ENCODE measurements at regions not wholly inside any gene's neighbourhood (a gene's known extent, or its start where the extent isn't known, plus 50 kb on each side); places are given as distances from the start of the nearest gene placed in this dataset.
"Not testable (repeated sequence)": the region's sequence is repeated elsewhere in the genome, so short reads cannot be mapped to it uniquely, and the experiment has no call there.

DNA sequence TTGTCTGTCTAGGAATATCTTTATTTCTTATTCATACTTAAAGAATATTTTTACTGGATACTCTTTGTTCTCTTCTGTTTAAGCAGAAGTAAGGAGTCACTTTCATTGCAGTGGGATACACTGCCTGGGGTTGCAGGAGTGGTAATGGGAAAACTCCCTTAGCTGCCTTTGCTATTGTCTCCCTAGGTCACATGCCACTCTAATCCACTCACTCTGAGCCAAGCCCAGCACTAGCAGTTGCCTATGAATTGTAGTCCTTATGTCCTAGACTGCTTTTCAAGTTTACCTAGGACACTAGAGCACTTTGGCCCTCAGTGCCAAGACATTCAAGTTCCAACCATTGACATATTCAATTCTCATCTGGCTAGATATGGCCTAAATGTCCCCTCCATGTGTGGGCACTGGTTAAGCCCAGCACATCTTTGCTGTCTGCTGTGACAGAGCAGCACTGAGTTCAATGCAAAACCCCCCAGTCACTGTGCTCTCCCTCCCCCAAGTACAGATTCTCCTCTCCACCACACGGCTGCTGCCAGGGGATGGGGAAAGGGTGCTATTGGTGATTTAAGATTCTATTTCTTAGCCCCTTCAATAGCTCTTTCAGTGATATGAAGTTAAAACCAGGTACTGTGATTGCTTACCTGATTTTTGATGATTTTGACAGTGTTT is 991.7 kb upstream of the KCND2 start:
- no peak overlapping the region for H3K27ac ChIP-seq (ENCODE audit: poor library complexity, severe bottlenecking)
- no peaks in the 10 kb centered on the region for H3K9me3 ChIP-seq (ENCODE audit: severe bottlenecking)
- no peaks in the 10 kb centered on the region for H3K4me1 ChIP-seq (ENCODE audit: insufficient read depth, poor library complexity, severe bottlenecking)
- no peak for DNase-seq (ENCODE audit: low spot score)
- ATAC-seq (ENCODE audit: low read depth): no peak
- H3K36me3 ChIP-seq (ENCODE audit: low read depth): no peaks in the 10 kb centered on the region
- peaks cover under 1% of the 10 kb centered on the region for H3K27me3 ChIP-seq (ENCODE audit: insufficient read depth, poor library complexity, severe bottlenecking)
- H3K4me3 ChIP-seq (ENCODE audit: severe bottlenecking): no peak overlapping the region
- TF ChIP-seq, protein P1, sequence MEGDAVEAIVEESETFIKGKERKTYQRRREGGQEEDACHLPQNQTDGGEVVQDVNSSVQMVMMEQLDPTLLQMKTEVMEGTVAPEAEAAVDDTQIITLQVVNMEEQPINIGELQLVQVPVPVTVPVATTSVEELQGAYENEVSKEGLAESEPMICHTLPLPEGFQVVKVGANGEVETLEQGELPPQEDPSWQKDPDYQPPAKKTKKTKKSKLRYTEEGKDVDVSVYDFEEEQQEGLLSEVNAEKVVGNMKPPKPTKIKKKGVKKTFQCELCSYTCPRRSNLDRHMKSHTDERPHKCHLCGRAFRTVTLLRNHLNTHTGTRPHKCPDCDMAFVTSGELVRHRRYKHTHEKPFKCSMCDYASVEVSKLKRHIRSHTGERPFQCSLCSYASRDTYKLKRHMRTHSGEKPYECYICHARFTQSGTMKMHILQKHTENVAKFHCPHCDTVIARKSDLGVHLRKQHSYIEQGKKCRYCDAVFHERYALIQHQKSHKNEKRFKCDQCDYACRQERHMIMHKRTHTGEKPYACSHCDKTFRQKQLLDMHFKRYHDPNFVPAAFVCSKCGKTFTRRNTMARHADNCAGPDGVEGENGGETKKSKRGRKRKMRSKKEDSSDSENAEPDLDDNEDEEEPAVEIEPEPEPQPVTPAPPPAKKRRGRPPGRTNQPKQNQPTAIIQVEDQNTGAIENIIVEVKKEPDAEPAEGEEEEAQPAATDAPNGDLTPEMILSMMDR (IDR thresholded peaks at IDR 0.05; ENCODE audit: poor library complexity, severe bottlenecking): no peak

DNA sequence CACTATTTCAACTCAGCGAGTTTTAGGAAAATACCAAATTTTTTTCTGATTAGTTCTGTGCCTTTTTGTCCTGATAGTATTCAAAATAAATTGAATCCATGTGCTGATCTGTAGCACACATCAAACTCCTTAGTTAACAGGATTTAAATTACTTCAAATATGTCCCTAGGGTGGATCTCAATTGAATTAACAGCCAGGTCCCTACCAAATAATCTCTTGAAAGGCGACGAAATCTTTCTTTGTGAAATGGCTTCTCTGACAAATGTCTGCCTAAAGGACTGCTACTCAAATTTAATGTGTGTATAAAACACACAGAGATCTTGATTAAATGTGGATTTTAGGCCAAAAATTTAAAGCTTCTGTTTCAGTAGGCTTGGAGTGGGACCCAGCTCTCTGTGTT is 989.6 kb upstream of the KCND2 start:
- no peaks in the 10 kb centered on the region for H3K9me3 ChIP-seq (ENCODE audit: severe bottlenecking)
- no peaks in the 10 kb centered on the region for H3K36me3 ChIP-seq (ENCODE audit: low read depth)
- H3K27me3 ChIP-seq (ENCODE audit: insufficient read depth, poor library complexity, severe bottlenecking): no peaks in the 10 kb centered on the region
- DNase-seq (ENCODE audit: low spot score): no peak
- TF ChIP-seq, protein P1 (IDR thresholded peaks at IDR 0.05; ENCODE audit: poor library complexity, severe bottlenecking): no peak
- no peak overlapping the region for H3K27ac ChIP-seq (ENCODE audit: poor library complexity, severe bottlenecking)
- H3K4me3 ChIP-seq (ENCODE audit: severe bottlenecking): no peak overlapping the region
- no peak for ATAC-seq (ENCODE audit: low read depth)
- H3K4me1 ChIP-seq (ENCODE audit: insufficient read depth, poor library complexity, severe bottlenecking): no peaks in the 10 kb centered on the region

DNA sequence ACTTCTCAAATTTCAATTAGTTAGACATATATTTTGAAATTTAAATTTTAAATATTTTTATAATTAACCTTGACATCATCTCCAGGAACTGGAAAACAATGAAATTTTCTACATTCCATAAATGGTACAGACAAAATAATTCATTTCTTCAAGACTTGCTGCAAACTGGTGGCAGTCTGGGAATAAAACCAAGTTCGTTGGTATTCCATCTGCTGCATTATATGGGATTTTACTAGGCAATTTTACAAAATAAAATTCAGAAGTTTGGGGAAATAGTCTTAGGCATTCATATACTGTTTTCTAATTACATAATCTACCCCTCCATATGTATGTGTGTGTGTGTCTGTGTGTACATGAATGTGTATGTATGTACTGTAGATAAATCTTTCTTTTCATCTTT is 984.6 kb upstream of the KCND2 start:
- no peaks in the 10 kb centered on the region for H3K27me3 ChIP-seq (ENCODE audit: insufficient read depth, poor library complexity, severe bottlenecking)
- ATAC-seq (ENCODE audit: low read depth) (no peak), DNase-seq (ENCODE audit: low spot score) (no peak)
- no peak overlapping the region for H3K27ac ChIP-seq (ENCODE audit: poor library complexity, severe bottlenecking)
- H3K4me3 ChIP-seq (ENCODE audit: severe bottlenecking): no peak overlapping the region
- TF ChIP-seq, protein P1 (IDR thresholded peaks at IDR 0.05; ENCODE audit: poor library complexity, severe bottlenecking): no peak
- no peaks in the 10 kb centered on the region for H3K9me3 ChIP-seq (ENCODE audit: severe bottlenecking)
- H3K4me1 ChIP-seq (ENCODE audit: insufficient read depth, poor library complexity, severe bottlenecking): no peaks in the 10 kb centered on the region
- no peaks in the 10 kb centered on the region for H3K36me3 ChIP-seq (ENCODE audit: low read depth)

DNA sequence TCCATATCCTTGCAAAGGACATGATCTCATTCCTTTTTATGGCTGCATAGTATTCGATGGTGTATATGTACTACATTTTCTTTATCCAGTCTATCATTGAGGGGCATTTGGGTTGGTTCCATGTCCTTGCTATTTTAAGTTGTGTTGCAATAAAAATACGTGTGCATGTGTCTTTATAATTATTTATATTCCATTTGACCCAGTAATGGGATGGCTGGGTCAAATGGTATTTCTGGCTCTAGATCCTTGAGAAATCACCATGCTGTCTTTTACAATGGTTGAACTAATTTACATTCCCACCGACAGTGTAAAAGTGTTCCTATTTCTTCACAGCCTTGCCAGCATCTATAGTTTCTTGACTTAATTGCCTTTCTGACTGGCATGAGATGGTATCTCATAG is 972.6 kb upstream of the KCND2 start:
- H3K4me3 ChIP-seq (ENCODE audit: severe bottlenecking); H3K36me3 ChIP-seq (ENCODE audit: low read depth); DNase-seq (ENCODE audit: low spot score); H3K4me1 ChIP-seq (ENCODE audit: insufficient read depth, poor library complexity, severe bottlenecking); H3K27me3 ChIP-seq (ENCODE audit: insufficient read depth, poor library complexity, severe bottlenecking); ATAC-seq (ENCODE audit: low read depth); H3K27ac ChIP-seq (ENCODE audit: poor library complexity, severe bottlenecking); H3K9me3 ChIP-seq (ENCODE audit: severe bottlenecking): not testable (repeated sequence)

DNA sequence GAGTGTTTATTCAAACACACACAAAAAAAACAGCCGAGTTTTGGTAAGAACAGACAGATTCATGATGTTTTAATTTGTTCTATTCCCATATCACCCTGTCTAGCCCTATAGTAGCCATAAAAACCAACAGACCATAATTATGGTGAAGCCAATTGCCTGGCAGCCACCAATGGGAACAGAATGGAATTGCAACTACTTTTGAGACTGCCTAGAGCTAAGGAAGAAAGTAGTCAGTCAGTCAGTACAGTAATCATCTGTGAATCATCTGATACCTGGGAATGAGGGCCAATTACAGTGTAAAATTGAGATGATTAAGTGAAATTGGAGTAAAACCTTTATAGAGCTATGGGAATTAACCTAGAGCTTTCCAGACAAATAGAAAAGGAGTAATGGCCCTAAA is 952.7 kb upstream of the KCND2 start:
- no peaks in the 10 kb centered on the region for H3K4me1 ChIP-seq (ENCODE audit: insufficient read depth, poor library complexity, severe bottlenecking)
- H3K9me3 ChIP-seq (ENCODE audit: severe bottlenecking): no peaks in the 10 kb centered on the region
- ATAC-seq (ENCODE audit: low read depth) (peak; percentile 29; the same call in 1 of the 3 replicates), DNase-seq (ENCODE audit: low spot score) (no peak)
- TF ChIP-seq, protein P1 (IDR thresholded peaks at IDR 0.05; ENCODE audit: poor library complexity, severe bottlenecking): no peak
- no peak overlapping the region for H3K27ac ChIP-seq (ENCODE audit: poor library complexity, severe bottlenecking)
- H3K27me3 ChIP-seq (ENCODE audit: insufficient read depth, poor library complexity, severe bottlenecking): no peaks in the 10 kb centered on the region
- H3K36me3 ChIP-seq (ENCODE audit: low read depth): no peaks in the 10 kb centered on the region
- no peak overlapping the region for H3K4me3 ChIP-seq (ENCODE audit: severe bottlenecking)

Measured in RWPE2 (cell line).